ENCODE measurements at regions not wholly inside any gene's neighbourhood (a gene's known extent, or its start where the extent isn't known, plus 50 kb on each side); places are given as distances from the start of the nearest gene placed in this dataset.

DNA sequence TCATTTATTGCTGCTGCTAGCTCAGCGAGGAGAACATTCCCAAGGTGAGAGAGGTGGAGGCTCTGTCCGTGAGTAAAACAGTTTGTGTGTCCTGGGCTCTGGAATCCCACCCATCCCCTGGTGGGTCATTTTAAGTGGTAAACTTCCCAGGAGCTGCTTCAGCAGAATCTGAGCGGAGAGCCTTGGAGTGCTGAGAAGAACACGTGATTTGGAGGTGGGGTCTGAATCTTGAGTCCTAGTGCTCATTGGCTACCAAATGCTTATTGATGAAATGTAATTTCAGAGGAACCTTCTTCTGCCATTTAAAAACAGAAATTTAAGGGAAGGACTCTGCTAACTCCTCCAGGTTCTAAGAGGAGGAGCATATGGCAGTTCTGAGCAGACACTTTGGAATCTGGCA, 132.4 kb downstream of the CDH26 start:
- Histone ChIP-seq H3K4me3 (ENCODE audit: low read length in 3 of 3) (peak overlapping the region in 1 of 3 donors; percentile 20), H3K36me3 (ENCODE audit: control insufficient read depth in 2 of 3, insufficient read depth in 3 of 3, low read length in 3 of 3) (no peaks in the 10 kb centered on the region), H3K4me1 (ENCODE audit: control insufficient read depth in 2 of 3, insufficient read depth in 2 of 3, low read depth in 1 of 3, low read length in 3 of 3) (no peaks in the 10 kb centered on the region), H3K27ac (ENCODE audit: low read depth in 2 of 2, low read length in 2 of 2) (no peak overlapping the region), H3K27me3 (ENCODE audit: control insufficient read depth, insufficient read depth, low read length) (peaks cover 9% of the 10 kb centered on the region), H3K9me3 (ENCODE audit: control insufficient read depth in 2 of 3, insufficient read depth in 1 of 3, low read length in 3 of 3) (no peaks in the 10 kb centered on the region), H3K9ac (ENCODE audit: low read length in 3 of 3) (no peak overlapping the region)
- DNase-seq, result no peak
- no peak for FAIRE-seq
- TF ChIP-seq, protein P1, sequence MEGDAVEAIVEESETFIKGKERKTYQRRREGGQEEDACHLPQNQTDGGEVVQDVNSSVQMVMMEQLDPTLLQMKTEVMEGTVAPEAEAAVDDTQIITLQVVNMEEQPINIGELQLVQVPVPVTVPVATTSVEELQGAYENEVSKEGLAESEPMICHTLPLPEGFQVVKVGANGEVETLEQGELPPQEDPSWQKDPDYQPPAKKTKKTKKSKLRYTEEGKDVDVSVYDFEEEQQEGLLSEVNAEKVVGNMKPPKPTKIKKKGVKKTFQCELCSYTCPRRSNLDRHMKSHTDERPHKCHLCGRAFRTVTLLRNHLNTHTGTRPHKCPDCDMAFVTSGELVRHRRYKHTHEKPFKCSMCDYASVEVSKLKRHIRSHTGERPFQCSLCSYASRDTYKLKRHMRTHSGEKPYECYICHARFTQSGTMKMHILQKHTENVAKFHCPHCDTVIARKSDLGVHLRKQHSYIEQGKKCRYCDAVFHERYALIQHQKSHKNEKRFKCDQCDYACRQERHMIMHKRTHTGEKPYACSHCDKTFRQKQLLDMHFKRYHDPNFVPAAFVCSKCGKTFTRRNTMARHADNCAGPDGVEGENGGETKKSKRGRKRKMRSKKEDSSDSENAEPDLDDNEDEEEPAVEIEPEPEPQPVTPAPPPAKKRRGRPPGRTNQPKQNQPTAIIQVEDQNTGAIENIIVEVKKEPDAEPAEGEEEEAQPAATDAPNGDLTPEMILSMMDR (IDR thresholded peaks at IDR 0.05; ENCODE audit: borderline replicate concordance, extremely low read depth, insufficient read depth), result no peak
- intact Hi-C loops (cut with DNase I), result no loop called here

DNA sequence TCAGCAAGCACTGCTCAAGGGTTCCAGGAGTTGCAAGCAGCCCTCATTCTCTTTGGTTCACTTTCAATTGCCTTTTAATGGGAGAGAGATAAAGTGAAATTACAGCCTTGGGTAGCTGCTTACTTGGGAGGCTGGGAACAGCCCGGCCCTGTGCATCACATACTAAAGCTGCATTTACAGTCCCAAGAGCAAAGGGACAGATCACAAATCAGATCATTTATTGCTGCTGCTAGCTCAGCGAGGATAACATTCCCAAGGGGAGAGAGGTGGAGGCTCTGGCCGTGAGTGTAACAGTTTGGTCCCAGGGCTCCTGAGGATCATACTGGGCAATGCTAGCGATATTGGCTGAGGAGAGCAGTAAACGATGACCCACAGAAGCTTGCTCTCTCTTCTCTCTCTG, 133.1 kb downstream of the CDH26 start:
- Histone ChIP-seq H3K36me3 (ENCODE audit: control insufficient read depth in 2 of 3, insufficient read depth in 3 of 3, low read length in 3 of 3) (no peaks in the 10 kb centered on the region), H3K9ac (ENCODE audit: low read length in 3 of 3) (no peak overlapping the region), H3K4me3 (ENCODE audit: low read length in 3 of 3) (no peak overlapping the region), H3K27me3 (ENCODE audit: control insufficient read depth, insufficient read depth, low read length) (peaks cover 9% of the 10 kb centered on the region), H3K9me3 (ENCODE audit: control insufficient read depth in 2 of 3, insufficient read depth in 1 of 3, low read length in 3 of 3) (no peaks in the 10 kb centered on the region), H3K27ac (ENCODE audit: low read depth in 2 of 2, low read length in 2 of 2) (no peak overlapping the region), H3K4me1 (ENCODE audit: control insufficient read depth in 2 of 3, insufficient read depth in 2 of 3, low read depth in 1 of 3, low read length in 3 of 3) (no peaks in the 10 kb centered on the region)
- intact Hi-C loops (cut with DNase I), result no loop called here
- TF ChIP-seq, protein P1 (IDR thresholded peaks at IDR 0.05; ENCODE audit: borderline replicate concordance, extremely low read depth, insufficient read depth), result no peak
- FAIRE-seq, result no peak
- no peak for DNase-seq

DNA sequence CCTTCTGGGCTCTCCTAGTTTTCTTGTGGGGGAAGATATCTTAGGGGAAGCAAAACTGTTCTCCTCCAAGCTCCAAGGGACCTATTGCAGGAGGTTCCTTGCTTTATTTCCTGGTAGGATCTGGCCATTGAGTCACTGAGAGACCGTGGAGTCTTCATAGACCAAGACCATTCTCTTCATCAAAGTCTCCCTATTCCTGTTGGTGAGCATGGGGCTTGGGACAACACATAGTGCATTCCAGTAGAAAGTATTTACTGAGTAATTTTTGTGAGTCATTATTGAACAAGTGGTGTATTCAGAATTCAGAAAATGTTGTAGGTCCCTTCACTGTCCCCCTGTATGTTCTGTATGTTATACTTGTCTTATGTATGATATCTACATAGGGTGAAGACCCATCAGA, 133.6 kb downstream of the CDH26 start:
- no peak overlapping the region for H3K9ac ChIP-seq (ENCODE audit: low read length in 3 of 3)
- no peak for DNase-seq
- H3K27ac ChIP-seq (ENCODE audit: low read depth in 2 of 2, low read length in 2 of 2), result no peak overlapping the region
- no peaks in the 10 kb centered on the region for H3K36me3 ChIP-seq (ENCODE audit: control insufficient read depth in 2 of 3, insufficient read depth in 3 of 3, low read length in 3 of 3)
- TF ChIP-seq, protein P1 (IDR thresholded peaks at IDR 0.05; ENCODE audit: borderline replicate concordance, extremely low read depth, insufficient read depth), result no peak
- no peak overlapping the region for H3K4me3 ChIP-seq (ENCODE audit: low read length in 3 of 3)
- H3K9me3 ChIP-seq (ENCODE audit: control insufficient read depth in 2 of 3, insufficient read depth in 1 of 3, low read length in 3 of 3), result no peaks in the 10 kb centered on the region
- no peaks in the 10 kb centered on the region for H3K4me1 ChIP-seq (ENCODE audit: control insufficient read depth in 2 of 3, insufficient read depth in 2 of 3, low read depth in 1 of 3, low read length in 3 of 3)
- FAIRE-seq, result no peak
- peaks cover 7% of the 10 kb centered on the region for H3K27me3 ChIP-seq (ENCODE audit: control insufficient read depth, insufficient read depth, low read length)
- intact Hi-C loops (cut with DNase I), result no loop called here

GRCh38 chr20:60092729-60093128, 134.5 kb downstream of the CDH26 start:
- Histone ChIP-seq H3K36me3 (ENCODE audit: control insufficient read depth in 2 of 3, insufficient read depth in 3 of 3, low read length in 3 of 3) (no peaks in the 10 kb centered on the region), H3K9me3 (ENCODE audit: control insufficient read depth in 2 of 3, insufficient read depth in 1 of 3, low read length in 3 of 3) (no peaks in the 10 kb centered on the region), H3K4me1 (ENCODE audit: control insufficient read depth in 2 of 3, insufficient read depth in 2 of 3, low read depth in 1 of 3, low read length in 3 of 3) (no peaks in the 10 kb centered on the region), H3K27me3 (ENCODE audit: control insufficient read depth, insufficient read depth, low read length) (peaks cover 3% of the 10 kb centered on the region), H3K9ac (ENCODE audit: low read length in 3 of 3) (no peak overlapping the region), H3K4me3 (ENCODE audit: low read length in 3 of 3) (no peak overlapping the region), H3K27ac (ENCODE audit: low read depth in 2 of 2, low read length in 2 of 2) (no peak overlapping the region)
- intact Hi-C loops (cut with DNase I), result no loop called here
- TF ChIP-seq, protein P1 (IDR thresholded peaks at IDR 0.05; ENCODE audit: borderline replicate concordance, extremely low read depth, insufficient read depth), result no peak
- no peak for DNase-seq
- no peak for FAIRE-seq

Data from kidney (tissue), 13 donors.